ENCODE measurements at regions not wholly inside any gene's neighbourhood (a gene's known extent, or its start where the extent isn't known, plus 50 kb on each side); places are given as distances from the start of the nearest gene placed in this dataset.

DNA sequence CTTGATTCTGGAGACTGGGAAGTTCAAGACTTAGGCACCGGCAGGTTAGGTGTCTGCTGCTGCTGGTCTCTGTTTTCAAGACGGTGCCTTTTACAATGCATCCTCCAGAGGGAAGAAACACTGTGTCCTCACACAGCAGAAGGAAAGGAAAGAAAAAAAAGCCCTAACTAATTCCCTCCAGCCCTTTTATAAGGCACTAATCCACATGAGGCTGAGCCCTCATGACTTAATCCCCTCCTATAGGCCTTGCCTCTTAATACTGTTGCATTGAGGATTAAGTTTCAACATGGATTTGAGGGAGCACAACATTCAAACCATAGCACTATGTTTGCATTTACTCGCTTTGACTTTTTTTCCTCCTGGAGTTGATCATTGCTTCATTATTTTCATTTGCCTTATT, 585.9 kb downstream of the TLR4 start:
- no peaks in the 10 kb centered on the region for H3K27me3 ChIP-seq
- no peak overlapping the region for H3K27ac ChIP-seq
- no peak for DNase-seq
- H3K4me1 ChIP-seq: no peaks in the 10 kb centered on the region
- no peaks in the 10 kb centered on the region for H3K9me3 ChIP-seq
- no peaks in the 10 kb centered on the region for H3K36me3 ChIP-seq
- intact Hi-C loops (cut with DNase I; ENCODE audit: low total_unique reads): no loop called here
- no peak overlapping the region for H3K4me3 ChIP-seq
- TF ChIP-seq, protein P1, sequence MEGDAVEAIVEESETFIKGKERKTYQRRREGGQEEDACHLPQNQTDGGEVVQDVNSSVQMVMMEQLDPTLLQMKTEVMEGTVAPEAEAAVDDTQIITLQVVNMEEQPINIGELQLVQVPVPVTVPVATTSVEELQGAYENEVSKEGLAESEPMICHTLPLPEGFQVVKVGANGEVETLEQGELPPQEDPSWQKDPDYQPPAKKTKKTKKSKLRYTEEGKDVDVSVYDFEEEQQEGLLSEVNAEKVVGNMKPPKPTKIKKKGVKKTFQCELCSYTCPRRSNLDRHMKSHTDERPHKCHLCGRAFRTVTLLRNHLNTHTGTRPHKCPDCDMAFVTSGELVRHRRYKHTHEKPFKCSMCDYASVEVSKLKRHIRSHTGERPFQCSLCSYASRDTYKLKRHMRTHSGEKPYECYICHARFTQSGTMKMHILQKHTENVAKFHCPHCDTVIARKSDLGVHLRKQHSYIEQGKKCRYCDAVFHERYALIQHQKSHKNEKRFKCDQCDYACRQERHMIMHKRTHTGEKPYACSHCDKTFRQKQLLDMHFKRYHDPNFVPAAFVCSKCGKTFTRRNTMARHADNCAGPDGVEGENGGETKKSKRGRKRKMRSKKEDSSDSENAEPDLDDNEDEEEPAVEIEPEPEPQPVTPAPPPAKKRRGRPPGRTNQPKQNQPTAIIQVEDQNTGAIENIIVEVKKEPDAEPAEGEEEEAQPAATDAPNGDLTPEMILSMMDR (IDR thresholded peaks at IDR 0.05): no peak
- TF ChIP-seq POLR2A (IDR thresholded peaks at IDR 0.05): no peak

DNA sequence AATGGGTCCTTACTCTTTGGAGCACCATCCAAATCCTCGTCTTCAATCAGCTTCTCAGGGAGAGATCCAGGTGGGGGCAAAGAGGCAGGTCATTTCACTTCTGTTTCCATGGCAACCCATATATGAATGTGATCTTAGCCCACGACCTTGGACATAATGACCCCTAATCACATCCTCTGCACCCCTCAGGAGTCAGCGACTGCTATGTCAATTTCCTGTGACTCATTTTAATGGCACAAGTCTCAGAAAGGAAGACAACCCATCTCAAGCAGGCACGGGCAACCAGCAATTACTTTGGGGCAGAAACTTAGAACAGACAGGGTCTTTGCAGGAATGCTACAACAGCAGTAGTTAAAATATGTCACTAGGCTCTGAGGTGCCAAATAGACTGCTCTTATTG, 591.2 kb downstream of the TLR4 start:
- DNase-seq: no peak
- Histone ChIP-seq H3K27me3 (no peaks in the 10 kb centered on the region), H3K36me3 (no peaks in the 10 kb centered on the region), H3K4me1 (no peaks in the 10 kb centered on the region), H3K27ac (no peak overlapping the region), H3K9me3 (no peaks in the 10 kb centered on the region), H3K4me3 (no peak overlapping the region)
- TF ChIP-seq, protein P1 (IDR thresholded peaks at IDR 0.05): no peak
- no peak for TF ChIP-seq POLR2A (IDR thresholded peaks at IDR 0.05)
- intact Hi-C loops (cut with DNase I; ENCODE audit: low total_unique reads): no loop called here

DNA sequence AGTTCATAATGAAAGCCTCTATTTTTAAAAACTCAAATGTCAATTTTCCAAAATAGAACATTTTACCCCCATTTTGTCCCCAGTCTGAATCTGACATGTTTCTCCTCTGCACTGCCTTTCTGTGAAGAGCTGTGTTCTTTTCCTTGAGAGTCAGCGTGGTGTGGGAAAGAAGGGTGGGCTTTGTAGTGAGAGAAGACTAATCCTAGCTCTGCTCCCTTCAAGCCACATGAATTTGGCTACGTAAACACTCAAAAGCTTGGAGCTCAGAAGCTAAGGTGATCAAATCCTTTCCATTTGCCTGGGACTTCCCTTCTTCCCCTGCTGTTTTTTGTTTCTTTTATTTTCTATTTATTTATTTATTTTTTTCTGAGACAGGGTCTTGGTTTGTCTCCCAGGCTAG, 598.5 kb downstream of the TLR4 start:
- H3K9me3 ChIP-seq: no peaks in the 10 kb centered on the region
- H3K36me3 ChIP-seq: no peaks in the 10 kb centered on the region
- no peaks in the 10 kb centered on the region for H3K4me1 ChIP-seq
- TF ChIP-seq, protein P1 (IDR thresholded peaks at IDR 0.05): no peak
- no peak for TF ChIP-seq POLR2A (IDR thresholded peaks at IDR 0.05)
- intact Hi-C loops (cut with DNase I; ENCODE audit: low total_unique reads): no loop called here
- H3K4me3 ChIP-seq: no peak overlapping the region
- H3K27ac ChIP-seq: no peak overlapping the region
- no peaks in the 10 kb centered on the region for H3K27me3 ChIP-seq
- DNase-seq: no peak

- H3K27me3 ChIP-seq: no peaks in the 10 kb centered on the region
- H3K4me3 ChIP-seq: no peak overlapping the region
- H3K4me1 ChIP-seq: no peaks in the 10 kb centered on the region
- TF ChIP-seq, protein P1 (IDR thresholded peaks at IDR 0.05): no peak
- TF ChIP-seq POLR2A (IDR thresholded peaks at IDR 0.05): no peak
- no peak overlapping the region for H3K27ac ChIP-seq
- H3K9me3 ChIP-seq: no peaks in the 10 kb centered on the region
- intact Hi-C loops (cut with DNase I; ENCODE audit: low total_unique reads): no loop called here
- H3K36me3 ChIP-seq: no peaks in the 10 kb centered on the region
- no peak for DNase-seq
These were observed 599.0 kb downstream of the TLR4 start for GRCh38 chr9:118303216-118303615.

- Histone ChIP-seq H3K36me3 (no peaks in the 10 kb centered on the region), H3K27me3 (no peaks in the 10 kb centered on the region), H3K4me3 (no peak overlapping the region), H3K27ac (no peak overlapping the region), H3K9me3 (no peaks in the 10 kb centered on the region), H3K4me1 (no peaks in the 10 kb centered on the region)
- DNase-seq: no peak
- TF ChIP-seq, protein P1 (IDR thresholded peaks at IDR 0.05): no peak
- TF ChIP-seq POLR2A (IDR thresholded peaks at IDR 0.05): no peak
- intact Hi-C loops (cut with DNase I; ENCODE audit: low total_unique reads): no loop called here
These were observed 601.1 kb downstream of the TLR4 start for GRCh38 chr9:118305331-118305730.
